ENCODE measurements at regions not wholly inside any gene's neighbourhood (a gene's known extent, or its start where the extent isn't known, plus 50 kb on each side); places are given as distances from the start of the nearest gene placed in this dataset.

DNA sequence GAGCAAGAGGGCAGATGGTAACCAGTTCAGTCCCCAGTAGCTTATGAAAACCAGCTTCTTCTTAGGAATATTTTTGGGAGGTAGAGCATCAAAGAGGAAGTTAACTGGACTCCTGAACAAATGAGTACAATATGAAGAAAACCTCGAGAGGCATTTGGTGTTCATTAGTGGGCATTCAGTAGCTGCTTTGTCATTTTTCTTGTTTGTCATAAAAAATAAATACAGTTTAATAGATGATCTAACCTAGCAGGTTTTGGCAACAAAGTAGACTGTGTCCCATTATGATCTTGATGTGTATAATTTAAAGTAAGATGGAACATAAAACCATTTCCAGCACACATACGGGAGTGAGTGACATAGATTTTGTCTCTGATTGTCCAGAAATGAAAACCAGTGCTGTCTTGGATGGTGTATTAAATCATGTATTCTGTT, 173.1 kb downstream of the HS3ST3A1 start (continued):
- TF ChIP-seq, protein P1, sequence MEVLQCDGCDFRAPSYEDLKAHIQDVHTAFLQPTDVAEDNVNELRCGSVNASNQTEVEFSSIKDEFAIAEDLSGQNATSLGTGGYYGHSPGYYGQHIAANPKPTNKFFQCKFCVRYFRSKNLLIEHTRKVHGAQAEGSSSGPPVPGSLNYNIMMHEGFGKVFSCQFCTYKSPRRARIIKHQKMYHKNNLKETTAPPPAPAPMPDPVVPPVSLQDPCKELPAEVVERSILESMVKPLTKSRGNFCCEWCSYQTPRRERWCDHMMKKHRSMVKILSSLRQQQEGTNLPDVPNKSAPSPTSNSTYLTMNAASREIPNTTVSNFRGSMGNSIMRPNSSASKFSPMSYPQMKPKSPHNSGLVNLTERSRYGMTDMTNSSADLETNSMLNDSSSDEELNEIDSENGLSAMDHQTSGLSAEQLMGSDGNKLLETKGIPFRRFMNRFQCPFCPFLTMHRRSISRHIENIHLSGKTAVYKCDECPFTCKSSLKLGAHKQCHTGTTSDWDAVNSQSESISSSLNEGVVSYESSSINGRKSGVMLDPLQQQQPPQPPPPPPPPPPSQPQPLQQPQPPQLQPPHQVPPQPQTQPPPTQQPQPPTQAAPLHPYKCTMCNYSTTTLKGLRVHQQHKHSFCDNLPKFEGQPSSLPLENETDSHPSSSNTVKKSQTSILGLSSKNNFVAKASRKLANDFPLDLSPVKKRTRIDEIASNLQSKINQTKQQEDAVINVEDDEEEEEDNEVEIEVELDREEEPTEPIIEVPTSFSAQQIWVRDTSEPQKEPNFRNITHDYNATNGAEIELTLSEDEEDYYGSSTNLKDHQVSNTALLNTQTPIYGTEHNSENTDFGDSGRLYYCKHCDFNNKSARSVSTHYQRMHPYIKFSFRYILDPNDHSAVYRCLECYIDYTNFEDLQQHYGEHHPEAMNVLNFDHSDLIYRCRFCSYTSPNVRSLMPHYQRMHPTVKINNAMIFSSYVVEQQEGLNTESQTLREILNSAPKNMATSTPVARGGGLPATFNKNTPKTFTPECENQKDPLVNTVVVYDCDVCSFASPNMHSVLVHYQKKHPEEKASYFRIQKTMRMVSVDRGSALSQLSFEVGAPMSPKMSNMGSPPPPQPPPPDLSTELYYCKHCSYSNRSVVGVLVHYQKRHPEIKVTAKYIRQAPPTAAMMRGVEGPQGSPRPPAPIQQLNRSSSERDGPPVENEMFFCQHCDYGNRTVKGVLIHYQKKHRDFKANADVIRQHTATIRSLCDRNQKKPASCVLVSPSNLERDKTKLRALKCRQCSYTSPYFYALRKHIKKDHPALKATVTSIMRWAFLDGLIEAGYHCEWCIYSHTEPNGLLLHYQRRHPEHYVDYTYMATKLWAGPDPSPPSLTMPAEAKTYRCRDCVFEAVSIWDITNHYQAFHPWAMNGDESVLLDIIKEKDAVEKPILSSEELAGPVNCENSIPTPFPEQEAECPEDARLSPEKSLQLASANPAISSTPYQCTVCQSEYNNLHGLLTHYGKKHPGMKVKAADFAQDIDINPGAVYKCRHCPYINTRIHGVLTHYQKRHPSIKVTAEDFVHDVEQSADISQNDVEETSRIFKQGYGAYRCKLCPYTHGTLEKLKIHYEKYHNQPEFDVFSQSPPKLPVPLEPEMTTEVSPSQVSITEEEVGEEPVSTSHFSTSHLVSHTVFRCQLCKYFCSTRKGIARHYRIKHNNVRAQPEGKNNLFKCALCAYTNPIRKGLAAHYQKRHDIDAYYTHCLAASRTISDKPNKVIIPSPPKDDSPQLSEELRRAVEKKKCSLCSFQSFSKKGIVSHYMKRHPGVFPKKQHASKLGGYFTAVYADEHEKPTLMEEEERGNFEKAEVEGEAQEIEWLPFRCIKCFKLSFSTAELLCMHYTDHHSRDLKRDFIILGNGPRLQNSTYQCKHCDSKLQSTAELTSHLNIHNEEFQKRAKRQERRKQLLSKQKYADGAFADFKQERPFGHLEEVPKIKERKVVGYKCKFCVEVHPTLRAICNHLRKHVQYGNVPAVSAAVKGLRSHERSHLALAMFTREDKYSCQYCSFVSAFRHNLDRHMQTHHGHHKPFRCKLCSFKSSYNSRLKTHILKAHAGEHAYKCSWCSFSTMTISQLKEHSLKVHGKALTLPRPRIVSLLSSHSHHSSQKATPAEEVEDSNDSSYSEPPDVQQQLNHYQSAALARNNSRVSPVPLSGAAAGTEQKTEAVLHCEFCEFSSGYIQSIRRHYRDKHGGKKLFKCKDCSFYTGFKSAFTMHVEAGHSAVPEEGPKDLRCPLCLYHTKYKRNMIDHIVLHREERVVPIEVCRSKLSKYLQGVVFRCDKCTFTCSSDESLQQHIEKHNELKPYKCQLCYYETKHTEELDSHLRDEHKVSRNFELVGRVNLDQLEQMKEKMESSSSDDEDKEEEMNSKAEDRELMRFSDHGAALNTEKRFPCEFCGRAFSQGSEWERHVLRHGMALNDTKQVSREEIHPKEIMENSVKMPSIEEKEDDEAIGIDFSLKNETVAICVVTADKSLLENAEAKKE (CRISPR knock-in tag; IDR thresholded peaks at IDR 0.05), result no peak
- TF ChIP-seq EZH2 (IDR thresholded peaks at IDR 0.05; ENCODE audit: low read depth, unreplicated experiment) (no peak), ZNF331 (CRISPR knock-in tag; IDR thresholded peaks at IDR 0.05; ENCODE audit: low read depth) (no peak), NANOG (IDR thresholded peaks at IDR 0.05; ENCODE audit: borderline replicate concordance) (no peak), REST (IDR thresholded peaks at IDR 0.05; ENCODE audit: unreplicated experiment) (no peak), STAT1 (IDR thresholded peaks at IDR 0.05; ENCODE audit: unreplicated experiment) (no peak), CREB1 (CRISPR knock-in tag; IDR thresholded peaks at IDR 0.05; ENCODE audit: low read depth) (no peak), JUNB (IDR thresholded peaks at IDR 0.05; ENCODE audit: unreplicated experiment) (no peak), ZNF114 (CRISPR knock-in tag; IDR thresholded peaks at IDR 0.05) (no peak)
- TF ChIP-seq, protein P2, sequence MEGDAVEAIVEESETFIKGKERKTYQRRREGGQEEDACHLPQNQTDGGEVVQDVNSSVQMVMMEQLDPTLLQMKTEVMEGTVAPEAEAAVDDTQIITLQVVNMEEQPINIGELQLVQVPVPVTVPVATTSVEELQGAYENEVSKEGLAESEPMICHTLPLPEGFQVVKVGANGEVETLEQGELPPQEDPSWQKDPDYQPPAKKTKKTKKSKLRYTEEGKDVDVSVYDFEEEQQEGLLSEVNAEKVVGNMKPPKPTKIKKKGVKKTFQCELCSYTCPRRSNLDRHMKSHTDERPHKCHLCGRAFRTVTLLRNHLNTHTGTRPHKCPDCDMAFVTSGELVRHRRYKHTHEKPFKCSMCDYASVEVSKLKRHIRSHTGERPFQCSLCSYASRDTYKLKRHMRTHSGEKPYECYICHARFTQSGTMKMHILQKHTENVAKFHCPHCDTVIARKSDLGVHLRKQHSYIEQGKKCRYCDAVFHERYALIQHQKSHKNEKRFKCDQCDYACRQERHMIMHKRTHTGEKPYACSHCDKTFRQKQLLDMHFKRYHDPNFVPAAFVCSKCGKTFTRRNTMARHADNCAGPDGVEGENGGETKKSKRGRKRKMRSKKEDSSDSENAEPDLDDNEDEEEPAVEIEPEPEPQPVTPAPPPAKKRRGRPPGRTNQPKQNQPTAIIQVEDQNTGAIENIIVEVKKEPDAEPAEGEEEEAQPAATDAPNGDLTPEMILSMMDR (conservative IDR thresholded peaks at IDR 0.05; ENCODE audit: low read depth in 2 of 2), result no peak
